H1 (cell line): ENCODE measurements at regions not wholly inside any gene's neighbourhood (a gene's known extent, or its start where the extent isn't known, plus 50 kb on each side); places are given as distances from the start of the nearest gene placed in this dataset.

Experiments used
- CTCF ChIA-PET: fragments of 300-600 bp; sonication (Branson Sonifier 250); formaldehyde crosslinking; loops from one replicate; lab custom pipeline; 2021; ENCODE audit not compliant: partially characterized antibody; lab: Charles Lee
- POLR2A ChIA-PET: fragments of 300-600 bp; sonication (Branson Sonifier 250); formaldehyde crosslinking; loops from one replicate; lab custom pipeline; 2021; ENCODE audit warnings: inconsistent platforms; ENCODE audit not compliant: partially characterized antibody; lab: Charles Lee
- DNase-seq, 2 experiments: peaks; one replicate each; pipeline versions ENCODE4 v3.0.0 to v3.0.0-alpha.2; 2010 to 2022; ENCODE audit warnings: low spot score in 2 of 2, low read depth in 1 of 2, mixed read lengths in 1 of 2
- FAIRE-seq: peaks from 2 replicates; lab custom pipeline; 2011; peaks lifted over from hg19 to GRCh38; lab: Jason Lieb, UNC
- H2AFZ ChIP-seq: 2 replicates; pipeline ENCODE4 v1.8.1; 2012; ENCODE audit warnings: low read length, inconsistent platforms
- H2AK5ac ChIP-seq: 2 replicates; pipeline ENCODE4 v1.6.1; 2013; ENCODE audit warnings: low read depth, low read length
- H2BK120ac ChIP-seq: replicated peaks from 2 replicates; pipeline ENCODE3; 2013; ENCODE audit warnings: low read depth, low read length, inconsistent platforms
- H2BK12ac ChIP-seq: 2 replicates; pipeline ENCODE4 v1.6.1; 2013; ENCODE audit warnings: low read depth, low read length
- H2BK15ac ChIP-seq: 2 replicates; pipeline ENCODE4 v1.6.1; 2013; ENCODE audit warnings: low read length
- H2BK20ac ChIP-seq: 2 replicates; pipeline ENCODE4 v1.6.1; 2013; ENCODE audit warnings: low read length
- H2BK5ac ChIP-seq: 2 replicates; pipeline ENCODE4 v1.6.1; 2013; ENCODE audit warnings: low read depth, low read length
- H3K14ac ChIP-seq: 2 replicates; pipeline ENCODE4 v1.6.1; 2013; ENCODE audit warnings: inconsistent platforms; ENCODE audit not compliant: insufficient read length
- H3K18ac ChIP-seq: 2 replicates; pipeline ENCODE4 v1.6.1; 2013; ENCODE audit warnings: low read length; ENCODE audit errors: extremely low read depth
- H3K23ac ChIP-seq: 2 replicates; pipeline ENCODE4 v1.6.1; 2013; ENCODE audit warnings: inconsistent platforms; ENCODE audit not compliant: insufficient read length
- H3K23me2 ChIP-seq: 2 replicates; pipeline ENCODE4 v1.6.1; 2013; ENCODE audit warnings: low read depth, low read length
- H3K27ac ChIP-seq: 2 replicates; pipeline ENCODE4 v1.6.1; 2011; ENCODE audit warnings: low read depth, low read length, inconsistent platforms
- H3K27me3 ChIP-seq, 4 experiments: replicated peaks in 1 of 4; 1 replicate in 1 of 4; 2 replicates in 3 of 4; pipeline versions ENCODE4 v1.6.1 to v1.8.1; 2011 to 2013; ENCODE audit warnings: low read length in 3 of 4, mild to moderate bottlenecking in 3 of 4, inconsistent platforms in 2 of 4, mixed read lengths in 2 of 4, moderate library complexity in 1 of 4; ENCODE audit not compliant: control insufficient read depth in 3 of 4, insufficient read depth in 3 of 4; ENCODE audit errors: extremely low read depth in 1 of 4
- H3K36me3 ChIP-seq, 4 experiments: 2 replicates each; pipeline versions ENCODE4 v1.6.1 to v1.8.1; 2011 to 2013; ENCODE audit warnings: mild to moderate bottlenecking in 4 of 4, low read length in 3 of 4, moderate library complexity in 2 of 4, control low read depth in 1 of 4, inconsistent platforms in 1 of 4; ENCODE audit not compliant: insufficient read depth in 4 of 4, control insufficient read depth in 2 of 4
- H3K4ac ChIP-seq: replicated peaks from 2 replicates; pipeline ENCODE3; 2013; ENCODE audit warnings: low read length, low read depth, mixed read lengths, inconsistent platforms; ENCODE audit not compliant: insufficient read length
- H3K4me1 ChIP-seq, 4 experiments: replicated peaks in 1 of 4; 1 replicate in 1 of 4; 2 replicates in 3 of 4; pipeline versions ENCODE4 v1.6.1 to v1.8.1; 2011 to 2013; ENCODE audit warnings: low read length in 3 of 4, inconsistent platforms in 2 of 4, mixed read lengths in 1 of 4; ENCODE audit not compliant: insufficient read depth in 4 of 4, control insufficient read depth in 3 of 4
- H3K4me2 ChIP-seq, 2 experiments: 2 replicates each; pipeline versions ENCODE4 v1.6.1 to v1.8.1; 2011 to 2013; ENCODE audit warnings: low read depth in 2 of 2, low read length in 2 of 2, control low read depth in 1 of 2, inconsistent platforms in 1 of 2, mild to moderate bottlenecking in 1 of 2; ENCODE audit not compliant: insufficient read depth in 1 of 2
- H3K4me3 ChIP-seq, 4 experiments: fragments of 200-600, 300-600 bp in 1 of 4; sonication (generic), shearing (Covaris generic), sonication (Bioruptor Twin) in 1 of 4; 2 replicates each; pipeline versions ENCODE4 v1.5.1 to v1.8.1; 2011 to 2016; ENCODE audit warnings: low read length in 4 of 4, low read depth in 3 of 4, control low read depth in 2 of 4, inconsistent platforms in 2 of 4, mild to moderate bottlenecking in 2 of 4, mixed read lengths in 1 of 4, moderate library complexity in 1 of 4; ENCODE audit not compliant: insufficient read depth in 2 of 4; ENCODE audit errors: extremely low read depth in 1 of 4
- H3K56ac ChIP-seq: replicated peaks from 2 replicates; pipeline ENCODE3; 2013; ENCODE audit warnings: low read depth, mild to moderate bottlenecking, mixed read lengths, low read length, inconsistent platforms; ENCODE audit not compliant: insufficient read length
- H3K79me1 ChIP-seq: 2 replicates; pipeline ENCODE4 v1.6.1; 2013; ENCODE audit warnings: low read depth, low read length, control low read depth
- H3K79me2 ChIP-seq, 2 experiments: 2 replicates each; pipeline versions ENCODE4 v1.6.1 to v1.8.1; 2012 to 2013; ENCODE audit warnings: low read length in 2 of 2, mild to moderate bottlenecking in 2 of 2, inconsistent platforms in 1 of 2; ENCODE audit not compliant: insufficient read depth in 2 of 2, control insufficient read depth in 1 of 2
- H3K9ac ChIP-seq, 4 experiments: replicated peaks in 1 of 4; 1 replicate in 1 of 4; 2 replicates in 3 of 4; pipeline versions ENCODE4 v1.6.1 to v1.8.1; 2011 to 2013; ENCODE audit warnings: low read depth in 3 of 4, low read length in 3 of 4, control low read depth in 2 of 4, mild to moderate bottlenecking in 2 of 4, moderate library complexity in 2 of 4, inconsistent platforms in 1 of 4; ENCODE audit errors: extremely low read depth in 1 of 4
- H3K9me3 ChIP-seq, 2 experiments: 2 replicates each; pipeline versions ENCODE4 v1.6.1 to v1.8.1; 2012 to 2013; ENCODE audit warnings: mild to moderate bottlenecking in 2 of 2, moderate library complexity in 2 of 2, control low read depth in 1 of 2, inconsistent platforms in 1 of 2, low read depth in 1 of 2, low read length in 1 of 2, mixed read lengths in 1 of 2; ENCODE audit not compliant: insufficient read depth in 2 of 2
- H4K20me1 ChIP-seq, 2 experiments: replicated peaks in 1 of 2; 2 replicates each; pipeline versions ENCODE3 to v1.8.1; 2011 to 2013; ENCODE audit warnings: inconsistent platforms in 2 of 2, low read length in 2 of 2, mild to moderate bottlenecking in 1 of 2; ENCODE audit not compliant: insufficient read depth in 2 of 2, control insufficient read depth in 1 of 2
- H4K5ac ChIP-seq: 2 replicates; pipeline ENCODE4 v1.6.1; 2013; ENCODE audit warnings: low read length, low read depth, mixed read lengths, inconsistent platforms; ENCODE audit not compliant: insufficient read length
- H4K8ac ChIP-seq: 2 replicates; pipeline ENCODE4 v1.8.0; 2013; ENCODE audit warnings: mild to moderate bottlenecking, moderate library complexity, low read length, inconsistent platforms; ENCODE audit not compliant: insufficient read depth; ENCODE audit errors: extremely low read depth
- H4K91ac ChIP-seq: replicated peaks from 2 replicates; pipeline ENCODE3; 2013; ENCODE audit warnings: low read length, mixed read lengths, inconsistent platforms; ENCODE audit not compliant: insufficient read length
- BACH1 ChIP-seq: IDR thresholded peaks from 2 replicates; pipeline ENCODE4 v1.6.1; 2012; ENCODE audit warnings: low read length, improper control_type of control experiment
- BCL11A ChIP-seq, 2 experiments: IDR thresholded peaks; one replicate each; pipeline ENCODE4 v1.6.1; 2011; ENCODE audit warnings: low read depth in 2 of 2, low read length in 2 of 2, mild to moderate bottlenecking in 2 of 2
- FOSL1 ChIP-seq: IDR thresholded peaks from 2 replicates; pipeline ENCODE4 v1.6.1; 2011; ENCODE audit warnings: mild to moderate bottlenecking, low read depth, low read length, moderate library complexity; ENCODE audit not compliant: insufficient read depth
- POLR2A ChIP-seq, 2 experiments: IDR thresholded peaks; 1 replicate in 1 of 2; 2 replicates in 1 of 2; pipeline ENCODE4 v1.6.1; 2011; ENCODE audit warnings: low read depth in 2 of 2, low read length in 2 of 2, mild to moderate bottlenecking in 2 of 2; ENCODE audit errors: control extremely low read depth in 1 of 2
- POLR2AphosphoS5 ChIP-seq: IDR thresholded peaks from 2 replicates; pipeline ENCODE4 v1.6.1; 2011; ENCODE audit warnings: low read depth, low read length
- POU5F1 ChIP-seq: IDR thresholded peaks from 2 replicates; pipeline ENCODE4 v1.6.1; 2011; ENCODE audit warnings: low read depth, mild to moderate bottlenecking, low read length, moderate library complexity
- SP4 ChIP-seq: IDR thresholded peaks from 2 replicates; pipeline ENCODE4 v1.6.1; 2012; ENCODE audit warnings: low read length, inconsistent platforms
- WGBS, 2 experiments: shearing (Covaris generic) in 1 of 2; methylation state at CpG; one replicate each; pipeline versions ENCODE4 v1.1.6 to v1.1.7; 2013 to 2015; ENCODE audit warnings: low lambda C conversion rate in 2 of 2, mixed read lengths in 2 of 2, inconsistent platforms in 1 of 2, low coverage in 1 of 2, missing lambda C conversion rate in 1 of 2; ENCODE audit not compliant: insufficient replicate concordance in 2 of 2, insufficient coverage in 1 of 2, insufficient read length in 1 of 2; ENCODE audit errors: extremely low coverage in 1 of 2, missing lambda C conversion rate in 1 of 2; 5-methylcytosine and 5-hydroxymethylcytosine counted together
- TF ChIP-seq, protein P1 (sequence below): IDR thresholded peaks from 2 replicates; pipeline ENCODE4 v1.6.1; 2012; ENCODE audit warnings: inconsistent platforms

DNA sequence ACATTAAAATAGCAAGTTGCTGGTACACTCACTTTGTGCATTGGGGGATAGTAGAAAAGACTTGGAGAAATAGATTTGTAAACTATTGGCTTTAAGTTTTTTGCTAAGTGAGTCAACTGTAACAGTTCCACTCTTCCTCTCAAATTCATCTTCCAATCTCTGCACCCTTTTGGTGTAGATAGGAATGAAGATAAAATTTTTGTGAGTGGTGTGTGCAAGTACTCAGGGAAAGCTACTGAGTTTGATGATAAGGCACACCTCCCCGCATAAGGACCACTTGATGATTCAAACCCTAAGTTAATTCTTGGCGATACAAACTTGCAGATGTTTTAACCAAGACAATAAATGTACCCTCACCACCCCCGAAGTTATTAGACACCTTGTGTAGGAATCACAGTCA, 168.3 kb upstream of the SLITRK1 start:
- Histone ChIP-seq H4K5ac (no peak overlapping the region), H3K27me3 (no peaks in the 10 kb centered on the region), H4K8ac (no peak overlapping the region), H3K23me2 (no peaks in the 10 kb centered on the region), H3K18ac (peak overlapping the region; percentile 19; the same call in 1 of the 2 replicates), H2BK20ac (no peak overlapping the region), H3K36me3 (no peaks in the 10 kb centered on the region), H3K56ac (no peak overlapping the region), H3K4ac (no peak overlapping the region), H3K23ac (no peak overlapping the region), H3K9ac (no peak overlapping the region), H3K79me1 (no peaks in the 10 kb centered on the region), H4K20me1 (no peaks in the 10 kb centered on the region), H2AFZ (no peak overlapping the region), H3K14ac (no peak overlapping the region), H4K91ac (no peak overlapping the region), H3K4me1 (no peaks in the 10 kb centered on the region; a peak in 1 of 7 replicates), H3K4me2 (no peak overlapping the region), H2AK5ac (no peak overlapping the region), H3K4me3 (no peak overlapping the region)
- ChIA-PET CTCF (no interaction called here), POLR2A (no interaction called here)
- DNase-seq (no peak), FAIRE-seq (no peak)
- WGBS, 2 experiments: 90% methylated on average over 3 of the region's 3 CpGs; no CpG with 5 or more reads in 1 of the 2 experiments
- TF ChIP-seq POU5F1 (no peak), BCL11A (IDR thresholded peaks at IDR 0.05; ENCODE audit: low read depth in 2 of 2, low read length in 2 of 2) (no peak), BACH1 (no peak), POLR2A (IDR thresholded peaks at IDR 0.05; ENCODE audit: control extremely low read depth in 1 of 2, low read depth in 2 of 2, low read length in 2 of 2) (no peak), SP4 (no peak), POLR2AphosphoS5 (no peak), FOSL1 (no peak)
- TF ChIP-seq, protein P1, sequence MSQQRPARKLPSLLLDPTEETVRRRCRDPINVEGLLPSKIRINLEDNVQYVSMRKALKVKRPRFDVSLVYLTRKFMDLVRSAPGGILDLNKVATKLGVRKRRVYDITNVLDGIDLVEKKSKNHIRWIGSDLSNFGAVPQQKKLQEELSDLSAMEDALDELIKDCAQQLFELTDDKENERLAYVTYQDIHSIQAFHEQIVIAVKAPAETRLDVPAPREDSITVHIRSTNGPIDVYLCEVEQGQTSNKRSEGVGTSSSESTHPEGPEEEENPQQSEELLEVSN: no peak
- TF ChIP-seq, all 59 proteins: peak for 0
- H2BK5ac ChIP-seq: no peak overlapping the region
- no peak overlapping the region for H2BK120ac ChIP-seq
- H3K9me3 ChIP-seq: peaks cover 0 to 3% of the 10 kb centered on the region in 2 experiments; a peak in 1 of 4 replicates
- no peak overlapping the region for H2BK15ac ChIP-seq
- no peak overlapping the region for H3K27ac ChIP-seq
- no peaks in the 10 kb centered on the region for H3K79me2 ChIP-seq
- no peak overlapping the region for H2BK12ac ChIP-seq
